ENCODE measurements at regions not wholly inside any gene's neighbourhood (a gene's known extent, or its start where the extent isn't known, plus 50 kb on each side); places are given as distances from the start of the nearest gene placed in this dataset.

DNA sequence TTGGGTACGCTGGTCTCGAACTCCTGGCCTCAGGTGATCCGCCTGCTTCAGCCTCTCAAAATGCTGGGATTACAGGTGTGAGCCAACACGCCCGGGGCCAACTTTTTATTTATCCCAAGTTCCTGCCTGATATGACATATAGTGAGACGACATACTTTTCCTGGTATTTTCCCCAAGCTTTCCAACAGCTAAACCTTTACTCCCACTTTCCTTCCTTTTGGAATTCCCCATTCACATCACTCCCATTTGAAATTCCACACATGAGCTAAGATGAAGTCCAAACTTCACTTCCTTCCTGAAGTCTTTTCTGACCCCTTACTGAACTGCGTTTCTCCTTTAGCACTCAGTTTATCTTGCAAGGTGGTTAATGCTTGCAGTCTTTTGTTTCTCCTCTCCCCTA is 64.1 kb downstream of the S1PR1 start:
- TF ChIP-seq, protein P1, sequence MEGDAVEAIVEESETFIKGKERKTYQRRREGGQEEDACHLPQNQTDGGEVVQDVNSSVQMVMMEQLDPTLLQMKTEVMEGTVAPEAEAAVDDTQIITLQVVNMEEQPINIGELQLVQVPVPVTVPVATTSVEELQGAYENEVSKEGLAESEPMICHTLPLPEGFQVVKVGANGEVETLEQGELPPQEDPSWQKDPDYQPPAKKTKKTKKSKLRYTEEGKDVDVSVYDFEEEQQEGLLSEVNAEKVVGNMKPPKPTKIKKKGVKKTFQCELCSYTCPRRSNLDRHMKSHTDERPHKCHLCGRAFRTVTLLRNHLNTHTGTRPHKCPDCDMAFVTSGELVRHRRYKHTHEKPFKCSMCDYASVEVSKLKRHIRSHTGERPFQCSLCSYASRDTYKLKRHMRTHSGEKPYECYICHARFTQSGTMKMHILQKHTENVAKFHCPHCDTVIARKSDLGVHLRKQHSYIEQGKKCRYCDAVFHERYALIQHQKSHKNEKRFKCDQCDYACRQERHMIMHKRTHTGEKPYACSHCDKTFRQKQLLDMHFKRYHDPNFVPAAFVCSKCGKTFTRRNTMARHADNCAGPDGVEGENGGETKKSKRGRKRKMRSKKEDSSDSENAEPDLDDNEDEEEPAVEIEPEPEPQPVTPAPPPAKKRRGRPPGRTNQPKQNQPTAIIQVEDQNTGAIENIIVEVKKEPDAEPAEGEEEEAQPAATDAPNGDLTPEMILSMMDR (IDR thresholded peaks at IDR 0.05; ENCODE audit: low read depth, low read length), result no peak

DNA sequence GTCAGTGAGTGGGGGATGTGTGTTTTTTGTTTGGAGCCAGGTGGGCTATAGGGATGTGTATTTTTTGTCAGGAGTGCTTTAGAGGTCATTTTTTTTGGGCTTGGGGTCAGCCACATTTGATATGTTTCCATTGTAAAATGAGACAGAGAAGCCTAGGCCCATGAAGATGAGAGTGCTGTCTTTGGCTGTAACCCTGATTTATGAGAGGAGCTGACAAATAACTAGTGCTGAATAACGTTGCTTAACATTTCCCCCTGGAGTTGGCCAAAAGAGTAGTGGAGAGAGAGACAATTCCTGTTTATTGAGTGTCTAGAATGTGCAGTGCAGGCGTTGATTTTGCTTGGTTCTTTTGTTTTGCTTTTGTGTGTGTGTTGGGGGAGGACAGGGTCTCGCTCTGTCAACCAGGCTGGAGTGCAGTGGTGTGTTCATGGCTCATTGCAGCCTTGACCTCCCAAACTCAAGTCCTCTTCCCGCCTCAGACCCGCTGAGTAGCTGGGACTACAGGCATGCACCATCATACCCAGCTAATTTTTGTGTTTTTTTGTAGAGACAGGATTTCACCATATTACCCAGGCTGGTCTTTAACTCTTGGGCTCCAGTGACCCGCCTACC is 64.7 kb downstream of the S1PR1 start:
- TF ChIP-seq, protein P1 (IDR thresholded peaks at IDR 0.05; ENCODE audit: low read depth, low read length), result no peak
- DNase-seq (ENCODE audit: extremely low read depth, low read depth), result no peak

More for the DNA sequence above, 64.1 kb downstream of the S1PR1 start:
- no peak for DNase-seq (ENCODE audit: extremely low read depth, low read depth)

DNA sequence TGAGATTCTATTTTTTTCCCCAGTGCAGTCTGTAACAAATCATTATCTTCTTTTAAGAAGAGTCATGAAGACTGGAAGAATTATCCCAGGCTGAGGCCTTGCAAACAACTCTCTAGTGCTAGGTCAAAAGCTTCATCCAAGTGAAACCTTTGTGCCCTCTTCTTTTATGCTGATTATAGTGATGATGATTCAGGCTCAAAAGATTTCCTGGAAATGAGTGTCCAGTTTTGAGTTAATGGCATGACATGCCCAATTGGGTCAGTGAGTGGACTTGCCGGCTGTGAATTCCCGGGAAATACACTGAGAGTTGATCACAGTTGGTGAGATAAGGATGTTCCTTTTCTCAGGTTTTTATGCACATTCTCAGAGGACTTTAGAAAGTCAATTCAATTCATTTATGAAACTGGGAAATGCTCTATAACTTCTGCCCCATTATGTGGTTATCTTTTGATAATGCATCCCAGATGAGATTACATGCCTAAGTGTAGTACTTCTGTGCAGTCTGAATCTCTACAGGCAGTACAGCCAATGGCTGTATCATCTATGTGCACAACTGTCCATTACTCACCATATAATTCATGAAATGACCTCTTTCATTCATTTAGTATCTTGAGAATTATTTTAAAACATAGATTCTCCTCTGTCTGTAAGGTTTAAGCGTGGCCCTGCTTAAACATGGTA is 66.2 kb downstream of the S1PR1 start:
- TF ChIP-seq, protein P1 (IDR thresholded peaks at IDR 0.05; ENCODE audit: low read depth, low read length), result no peak
- DNase-seq (ENCODE audit: extremely low read depth, low read depth), result no peak

DNA sequence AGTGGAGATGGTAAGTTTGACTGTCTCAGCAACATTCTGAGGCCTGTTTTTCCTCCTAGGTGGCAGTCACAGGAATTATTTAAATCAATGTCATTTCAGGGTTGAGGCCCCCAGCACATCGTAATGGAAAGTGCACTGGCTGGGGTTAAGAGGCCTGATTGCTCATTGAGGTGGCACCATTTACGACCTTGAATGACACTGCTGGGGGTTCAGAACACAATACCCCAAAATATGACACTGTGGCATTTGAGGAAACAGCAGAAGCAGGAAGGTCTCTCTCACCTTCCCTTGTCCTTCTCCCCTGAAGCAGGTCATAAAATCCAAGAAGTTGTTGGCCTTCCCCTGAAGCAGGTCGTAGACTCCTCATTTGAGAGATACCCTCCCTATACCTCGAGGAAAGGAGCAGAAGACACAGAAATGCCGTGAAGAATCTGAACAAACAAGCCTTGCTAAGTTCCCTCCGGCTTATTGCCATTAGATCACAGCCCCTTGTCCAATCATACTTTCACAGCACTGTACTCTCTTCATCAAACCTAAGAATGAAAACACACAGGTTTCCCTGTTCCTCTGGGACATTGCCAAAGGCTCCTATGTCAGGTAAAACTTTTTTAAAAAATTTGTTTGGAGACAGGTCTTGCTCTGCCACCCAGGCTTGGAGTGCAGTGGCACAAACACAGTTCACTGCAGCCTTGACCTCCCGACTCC is 71.3 kb downstream of the S1PR1 start:
- no peak for DNase-seq (ENCODE audit: extremely low read depth, low read depth)
- TF ChIP-seq, protein P1 (IDR thresholded peaks at IDR 0.05; ENCODE audit: low read depth, low read length), result no peak

DNA sequence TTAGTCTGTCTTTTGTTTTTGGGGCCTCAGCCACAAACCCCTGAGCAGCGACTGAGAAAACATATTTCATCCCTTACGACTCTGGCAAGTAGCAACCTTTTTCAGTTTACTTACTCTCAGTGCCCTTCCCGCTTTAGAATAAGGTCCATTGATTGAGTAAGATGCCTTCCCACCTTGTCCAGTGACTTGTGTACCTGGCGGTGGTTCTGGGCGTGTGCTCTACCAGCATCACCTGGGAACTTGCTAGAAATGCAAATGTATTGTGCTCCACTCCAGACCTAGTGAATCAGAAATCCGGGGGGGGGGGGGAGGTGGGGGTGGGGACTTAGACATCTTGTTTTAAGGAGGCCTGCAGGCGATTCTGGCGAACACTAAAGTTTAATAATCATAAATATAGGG is 72.1 kb downstream of the S1PR1 start:
- DNase-seq (ENCODE audit: extremely low read depth, low read depth), result no peak

DNA sequence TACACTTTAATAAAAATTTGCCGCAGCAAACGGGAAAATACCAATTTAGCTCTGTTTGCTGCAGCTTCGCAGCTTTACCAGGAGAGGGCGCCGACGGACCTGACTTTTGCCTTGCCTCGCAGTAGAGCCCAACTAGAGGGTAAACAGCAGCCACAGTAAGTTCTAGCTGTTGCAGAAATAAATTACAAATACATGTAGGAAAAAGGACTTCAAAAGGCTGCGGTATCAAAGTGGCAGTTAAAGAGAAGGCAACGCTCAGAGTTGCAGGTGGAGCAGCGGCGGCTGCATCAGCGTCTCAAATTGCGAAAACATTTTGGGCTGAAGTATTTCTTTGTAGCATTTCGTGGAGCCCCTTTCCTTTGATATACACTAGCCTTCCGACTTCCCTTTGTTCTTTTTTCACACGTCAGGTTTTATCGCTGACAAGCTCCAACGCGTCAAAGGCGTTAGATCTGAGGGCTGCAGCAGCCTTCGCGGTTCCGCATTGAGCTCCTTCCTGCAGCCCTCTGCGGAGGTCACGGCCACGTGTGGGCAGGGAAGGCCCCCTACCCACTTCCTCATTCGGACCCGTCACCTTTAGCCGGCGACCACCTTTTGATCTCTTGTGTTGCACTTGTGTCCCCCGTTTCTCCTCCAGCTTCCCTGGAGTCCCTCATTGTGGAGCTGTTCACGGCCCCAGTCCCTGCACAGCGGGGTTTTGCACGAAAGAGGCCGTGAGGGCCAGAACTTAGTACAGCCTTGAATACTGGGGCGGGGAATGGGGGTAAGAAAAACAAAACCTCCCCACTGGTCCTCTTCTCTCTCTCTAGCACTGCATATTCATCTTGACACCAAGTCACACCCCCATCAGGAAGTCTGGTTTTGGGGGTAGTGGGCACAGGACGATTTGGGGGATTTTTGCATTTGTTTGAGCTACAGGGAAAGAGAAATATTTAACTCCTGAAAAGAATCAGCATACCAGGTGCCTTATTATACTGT is 72.8 kb downstream of the S1PR1 start:
- TF ChIP-seq, protein P1 (IDR thresholded peaks at IDR 0.05; ENCODE audit: low read depth, low read length), result peak; percentile 95
- no peak for DNase-seq (ENCODE audit: extremely low read depth, low read depth)

More for the DNA sequence above, 72.1 kb downstream of the S1PR1 start:
- TF ChIP-seq, protein P1 (IDR thresholded peaks at IDR 0.05; ENCODE audit: low read depth, low read length), result no peak

All from AG09319 (cell line).